Brain microvascular endothelial cell (primary cell): ENCODE measurements at regions not wholly inside any gene's neighbourhood (a gene's known extent, or its start where the extent isn't known, plus 50 kb on each side); places are given as distances from the start of the nearest gene placed in this dataset.

Experiments used
- DNase-seq: peaks from one replicate; pipeline ENCODE4 v3.0.0-alpha.2; 2020
- H3K27ac ChIP-seq: fragments of 250-450 bp; sonication (Bioruptor Pico); 2 replicates; pipeline ENCODE4 v1.5.1; 2020; ENCODE audit warnings: mild to moderate bottlenecking, moderate library complexity
- H3K27me3 ChIP-seq: fragments of 250-450 bp; sonication (Bioruptor Pico); replicated peaks from 2 replicates; pipeline ENCODE4 v1.5.1; 2020; ENCODE audit warnings: mild to moderate bottlenecking
- H3K36me3 ChIP-seq: fragments of 250-450 bp; sonication (Bioruptor Pico); replicated peaks from 2 replicates; pipeline ENCODE4 v1.5.1; 2020; ENCODE audit warnings: mild to moderate bottlenecking
- H3K4me3 ChIP-seq: 2 replicates; pipeline ENCODE4 v1.5.1; 2011; ENCODE audit warnings: low read depth, mild to moderate bottlenecking, control low read depth, low read length, moderate library complexity
- in situ Hi-C: cut with HindIII; loops from 2 replicates; pipeline ENCODE4 v1.10.0; 2017; ENCODE audit warnings: low sequenced_read_pairs, low pct_ligation_motif_present
- TF ChIP-seq, protein P1 (sequence below): IDR thresholded peaks from 2 replicates; pipeline ENCODE4 v1.5.1; 2011; ENCODE audit warnings: low read depth, mild to moderate bottlenecking, moderate library complexity, low read length, control low read depth, inconsistent platforms; ENCODE audit errors: missing control alignments

GRCh38 chr18:41482501-41482900, 472.5 kb upstream of the PIK3C3 start:
- TF ChIP-seq, protein P1, sequence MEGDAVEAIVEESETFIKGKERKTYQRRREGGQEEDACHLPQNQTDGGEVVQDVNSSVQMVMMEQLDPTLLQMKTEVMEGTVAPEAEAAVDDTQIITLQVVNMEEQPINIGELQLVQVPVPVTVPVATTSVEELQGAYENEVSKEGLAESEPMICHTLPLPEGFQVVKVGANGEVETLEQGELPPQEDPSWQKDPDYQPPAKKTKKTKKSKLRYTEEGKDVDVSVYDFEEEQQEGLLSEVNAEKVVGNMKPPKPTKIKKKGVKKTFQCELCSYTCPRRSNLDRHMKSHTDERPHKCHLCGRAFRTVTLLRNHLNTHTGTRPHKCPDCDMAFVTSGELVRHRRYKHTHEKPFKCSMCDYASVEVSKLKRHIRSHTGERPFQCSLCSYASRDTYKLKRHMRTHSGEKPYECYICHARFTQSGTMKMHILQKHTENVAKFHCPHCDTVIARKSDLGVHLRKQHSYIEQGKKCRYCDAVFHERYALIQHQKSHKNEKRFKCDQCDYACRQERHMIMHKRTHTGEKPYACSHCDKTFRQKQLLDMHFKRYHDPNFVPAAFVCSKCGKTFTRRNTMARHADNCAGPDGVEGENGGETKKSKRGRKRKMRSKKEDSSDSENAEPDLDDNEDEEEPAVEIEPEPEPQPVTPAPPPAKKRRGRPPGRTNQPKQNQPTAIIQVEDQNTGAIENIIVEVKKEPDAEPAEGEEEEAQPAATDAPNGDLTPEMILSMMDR, result no peak
- H3K4me3 ChIP-seq, result no peak overlapping the region
- H3K27me3 ChIP-seq, result no peaks in the 10 kb centered on the region
- DNase-seq, result no peak
- H3K27ac ChIP-seq, result no peak overlapping the region
- in situ Hi-C loops, result no loop called here
- no peaks in the 10 kb centered on the region for H3K36me3 ChIP-seq

DNA sequence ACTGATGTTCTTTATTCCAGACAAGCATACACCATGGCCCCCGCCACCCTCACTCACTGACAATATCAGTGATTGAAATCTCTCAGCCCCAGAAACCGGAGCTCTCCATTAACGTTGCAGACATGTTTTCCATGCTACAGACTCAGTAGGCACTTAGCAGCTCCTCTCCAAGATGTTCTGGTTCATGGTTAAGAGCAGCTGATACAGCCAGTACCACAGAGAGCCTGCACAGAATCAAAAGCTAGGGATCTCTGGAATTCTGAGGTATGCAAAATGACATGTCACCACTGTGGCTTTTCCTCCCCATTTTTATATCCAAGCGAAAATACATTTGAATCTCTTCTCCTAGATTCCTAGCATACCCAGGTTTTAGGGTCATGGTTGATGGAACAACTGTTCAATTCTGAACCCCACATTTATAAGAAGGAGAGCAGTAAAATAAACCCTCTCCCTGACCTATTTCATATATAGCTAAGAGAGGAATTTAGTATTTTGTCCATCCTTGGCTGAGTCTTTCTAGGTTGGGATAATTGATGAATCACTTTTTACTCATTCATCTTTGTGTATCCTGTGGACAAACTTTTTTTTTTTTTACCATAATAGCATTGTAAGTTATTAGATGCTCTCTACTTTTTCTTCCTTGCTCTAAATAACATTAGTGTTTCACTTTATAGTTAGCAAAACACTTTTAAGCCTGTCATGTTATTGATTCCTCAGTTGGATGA, 488.4 kb upstream of the PIK3C3 start:
- TF ChIP-seq, protein P1, result no peak
- no peak overlapping the region for H3K4me3 ChIP-seq
- no peak for DNase-seq
- in situ Hi-C loops, result no loop called here
- H3K27ac ChIP-seq, result no peak overlapping the region
- no peaks in the 10 kb centered on the region for H3K36me3 ChIP-seq
- no peaks in the 10 kb centered on the region for H3K27me3 ChIP-seq

DNA sequence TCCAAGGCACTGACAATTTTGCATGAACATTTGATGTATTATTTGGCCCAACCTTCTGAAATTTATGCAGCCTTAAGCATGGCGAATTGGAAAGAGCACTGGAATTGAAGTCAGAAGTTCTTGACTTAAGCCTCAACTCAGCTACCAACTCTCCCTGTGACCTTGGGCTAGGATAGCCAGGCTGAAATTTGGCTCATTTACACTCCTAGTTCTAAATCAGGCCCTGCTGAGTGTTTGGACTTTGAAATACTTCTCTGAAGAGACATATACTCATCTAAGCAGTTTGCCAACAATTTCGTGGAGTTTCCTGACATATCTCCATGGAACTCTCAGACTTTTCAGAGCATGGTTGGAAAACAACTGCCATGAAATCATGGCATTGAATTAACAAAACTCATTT, 489.6 kb upstream of the PIK3C3 start:
- DNase-seq, result no peak
- no peaks in the 10 kb centered on the region for H3K36me3 ChIP-seq
- in situ Hi-C loops, result no loop called here
- H3K27ac ChIP-seq, result no peak overlapping the region
- H3K4me3 ChIP-seq, result no peak overlapping the region
- no peaks in the 10 kb centered on the region for H3K27me3 ChIP-seq
- TF ChIP-seq, protein P1, result no peak

DNA sequence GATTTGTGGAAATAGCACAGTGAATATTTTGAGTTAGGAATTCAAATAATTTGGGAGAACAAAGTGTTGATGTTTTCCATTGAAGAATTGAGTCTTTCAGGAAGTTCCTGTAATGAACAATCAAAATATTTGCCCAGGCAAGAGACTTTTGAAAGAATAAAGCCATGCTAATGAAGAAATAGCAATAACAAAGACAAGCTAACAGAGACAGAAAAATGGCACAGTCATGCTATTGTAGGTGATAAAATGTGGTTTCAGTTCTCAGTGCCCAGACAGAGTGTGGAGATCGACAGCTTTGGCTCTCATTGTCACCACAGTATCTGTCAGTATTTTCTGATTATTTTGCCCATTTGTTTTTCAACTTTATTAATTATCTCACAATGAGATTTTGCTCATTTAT, 490.8 kb upstream of the PIK3C3 start:
- no peak overlapping the region for H3K27ac ChIP-seq
- H3K4me3 ChIP-seq, result no peak overlapping the region
- no peaks in the 10 kb centered on the region for H3K27me3 ChIP-seq
- in situ Hi-C loops, result no loop called here
- no peaks in the 10 kb centered on the region for H3K36me3 ChIP-seq
- no peak for DNase-seq
- TF ChIP-seq, protein P1, result no peak

DNA sequence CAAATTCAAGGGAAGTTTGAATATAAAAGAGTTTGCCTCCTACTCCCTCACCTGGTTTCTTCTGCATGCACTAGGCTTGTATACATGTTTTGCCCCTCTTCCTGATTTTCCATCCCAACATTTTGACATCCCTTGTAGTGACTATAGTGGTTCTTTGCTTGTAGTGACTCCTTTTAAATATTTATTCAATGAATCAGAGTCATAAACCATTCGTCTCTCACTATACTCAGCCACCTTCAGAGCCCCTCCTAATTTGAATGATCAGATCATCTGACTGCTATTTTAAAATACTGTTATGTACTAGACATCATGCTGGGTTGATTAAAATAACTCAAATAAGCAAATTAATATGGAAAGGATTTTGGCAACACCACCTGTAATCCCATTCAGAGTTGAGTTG, 492.1 kb upstream of the PIK3C3 start:
- Histone ChIP-seq H3K27me3 (no peaks in the 10 kb centered on the region), H3K4me3 (no peak overlapping the region), H3K36me3 (no peaks in the 10 kb centered on the region), H3K27ac (no peak overlapping the region)
- TF ChIP-seq, protein P1, result no peak
- DNase-seq, result no peak
- in situ Hi-C loops, result no loop called here

GRCh38 chr18:41461114-41461513, 493.9 kb upstream of the PIK3C3 start:
- Histone ChIP-seq H3K36me3 (no peaks in the 10 kb centered on the region), H3K27me3 (no peaks in the 10 kb centered on the region), H3K27ac (no peak overlapping the region), H3K4me3 (no peak overlapping the region)
- in situ Hi-C loops, result no loop called here
- TF ChIP-seq, protein P1, result no peak
- DNase-seq, result no peak
